B cell (primary cell): ENCODE measurements at regions not wholly inside any gene's neighbourhood (a gene's known extent, or its start where the extent isn't known, plus 50 kb on each side); places are given as distances from the start of the nearest gene placed in this dataset.

Source experiments
- ATAC-seq: fragments of 200-7000 bp; cut with Tn5 transposase; one replicate; pipeline ENCODE4 v1.10.0; 2021; ENCODE audit warnings: low read depth, mild to moderate bottlenecking, moderate number of reproducible peaks, moderate library complexity
- CTCF ChIA-PET: fragments of 350-600 bp; sonication (Branson Sonifier 250); formaldehyde crosslinking; loops from one replicate; lab custom pipeline; 2021; ENCODE audit warnings: antibody characterized with exemption, inconsistent platforms; lab: Charles Lee
- POLR2A ChIA-PET: fragments of 350-600 bp; sonication (Branson Sonifier 250); formaldehyde crosslinking; loops from one replicate; lab custom pipeline; 2021; ENCODE audit warnings: antibody characterized with exemption; lab: Charles Lee
- DNase-seq: peaks from one replicate; pipeline ENCODE4 v3.0.0; 2013
- H2AFZ ChIP-seq: 2 replicates; pipeline ENCODE4 v1.6.1; 2012; ENCODE audit warnings: mild to moderate bottlenecking, low read depth, low read length; ENCODE audit not compliant: insufficient read depth, poor library complexity, severe bottlenecking
- H3K27ac ChIP-seq, 2 donors: 1 replicate in 1 of 2; 2 replicates in 1 of 2; pipeline ENCODE4 v1.5.1; 2012 to 2013; ENCODE audit warnings: low read length in 2 of 2, mild to moderate bottlenecking in 2 of 2, moderate library complexity in 1 of 2
- H3K27me3 ChIP-seq, 4 experiments: fragments of 200-600 bp in 1 of 4; sonication (generic) in 1 of 4; replicated peaks in 1 of 4; 1 replicate in 2 of 4; 2 replicates in 2 of 4; pipeline versions ENCODE4 v1.6.1 to v1.7.0; 2013 to 2016; ENCODE audit warnings: low read length in 3 of 4, mild to moderate bottlenecking in 2 of 4, mixed read lengths in 1 of 4, moderate library complexity in 1 of 4; ENCODE audit not compliant: insufficient read depth in 4 of 4, control insufficient read depth in 3 of 4; ENCODE audit errors: control extremely low read depth in 1 of 4
- H3K36me3 ChIP-seq, 2 experiments: replicated peaks in 1 of 2; 1 replicate in 1 of 2; 2 replicates in 1 of 2; pipeline versions ENCODE4 v1.6.1 to v1.7.1; 2013; ENCODE audit warnings: low read length in 1 of 2; ENCODE audit not compliant: insufficient read depth in 2 of 2, control insufficient read depth in 1 of 2; ENCODE audit errors: control extremely low read depth in 1 of 2, extremely low read depth in 1 of 2
- H3K4me1 ChIP-seq, 2 donors: fragments of 200-600 bp in 1 of 2; sonication (generic) in 1 of 2; 1 replicate in 1 of 2; 2 replicates in 1 of 2; pipeline versions ENCODE4 v1.5.1 to v1.6.1; 2013 to 2017; ENCODE audit warnings: low read length in 2 of 2; ENCODE audit not compliant: control insufficient read depth in 2 of 2, insufficient read depth in 2 of 2
- H3K4me2 ChIP-seq: replicated peaks from 2 replicates; pipeline ENCODE3; 2012; ENCODE audit warnings: mild to moderate bottlenecking, low read depth, low read length; ENCODE audit not compliant: poor library complexity, severe bottlenecking
- H3K4me3 ChIP-seq, 5 experiments: fragments of 200-600 bp in 1 of 5; sonication (generic) in 1 of 5; 1 replicate in 3 of 5; 2 replicates in 2 of 5; pipeline versions ENCODE4 v1.5.1 to v1.7.0; 2011 to 2016; ENCODE audit warnings: low read length in 4 of 5, mild to moderate bottlenecking in 4 of 5, low read depth in 2 of 5, control low read depth in 1 of 5, moderate library complexity in 1 of 5; ENCODE audit not compliant: insufficient read depth in 1 of 5; ENCODE audit errors: control extremely low read depth in 1 of 5, extremely low read depth in 1 of 5
- H3K79me2 ChIP-seq: fragments of 200-600 bp; sonication (generic); one replicate; pipeline ENCODE4 v1.6.0; 2016; ENCODE audit warnings: low read length; ENCODE audit not compliant: control insufficient read depth, insufficient read depth
- H3K9ac ChIP-seq: fragments of 200-600 bp; sonication (generic); 2 replicates; pipeline ENCODE4 v1.6.1; 2017; ENCODE audit warnings: mild to moderate bottlenecking, low read length, moderate library complexity
- H3K9me3 ChIP-seq, 3 donors: one replicate each; pipeline versions ENCODE4 v1.6.1 to v1.7.1; 2013; ENCODE audit warnings: low read length in 2 of 3; ENCODE audit not compliant: control insufficient read depth in 2 of 3, insufficient read depth in 1 of 3; ENCODE audit errors: control extremely low read depth in 1 of 3
- H4K20me1 ChIP-seq: 2 replicates; pipeline ENCODE4 v1.6.0; 2012; ENCODE audit warnings: mild to moderate bottlenecking, low read length; ENCODE audit not compliant: insufficient read depth, control insufficient read depth, poor library complexity, severe bottlenecking
- H3K27ac Mint-ChIP-seq: one replicate; pipeline ENCODE4 v1.8.0; 2021; ENCODE audit warnings: mixed read lengths
- H3K27me3 Mint-ChIP-seq: one replicate; pipeline ENCODE4 v1.8.0; 2021; ENCODE audit warnings: mixed read lengths
- H3K4me1 Mint-ChIP-seq: one replicate; pipeline ENCODE4 v1.8.0; 2021; ENCODE audit warnings: mixed read lengths
- H3K4me3 Mint-ChIP-seq: one replicate; pipeline ENCODE4 v1.8.0; 2021; ENCODE audit warnings: mixed read lengths
- H3K9me3 Mint-ChIP-seq: one replicate; pipeline ENCODE4 v1.8.0; 2022; ENCODE audit warnings: mixed read lengths; ENCODE audit not compliant: insufficient read depth
- EZH2 ChIP-seq: IDR thresholded peaks from 2 replicates; pipeline ENCODE4 v1.6.1; 2012; ENCODE audit warnings: borderline replicate concordance, low read depth, mild to moderate bottlenecking, moderate library complexity, low read length; ENCODE audit not compliant: insufficient read depth, poor library complexity, severe bottlenecking
- WGBS: methylation state at CpG from one replicate; pipeline ENCODE4 v1.1.5; 2013; ENCODE audit warnings: missing lambda C conversion rate; ENCODE audit not compliant: insufficient coverage; 5-methylcytosine and 5-hydroxymethylcytosine counted together
- intact Hi-C: fragments of 100-400 bp; cut with micrococcal nuclease; formaldehyde crosslinking; loops from one replicate; pipeline ENCODE4 v1.10.0; 2022
- TF ChIP-seq, protein P1 (sequence below): fragments of 200-600 bp; IDR thresholded peaks from one replicate; pipeline ENCODE4 v1.8.0; 2022; ENCODE audit warnings: antibody characterized with exemption, mild to moderate bottlenecking

DNA sequence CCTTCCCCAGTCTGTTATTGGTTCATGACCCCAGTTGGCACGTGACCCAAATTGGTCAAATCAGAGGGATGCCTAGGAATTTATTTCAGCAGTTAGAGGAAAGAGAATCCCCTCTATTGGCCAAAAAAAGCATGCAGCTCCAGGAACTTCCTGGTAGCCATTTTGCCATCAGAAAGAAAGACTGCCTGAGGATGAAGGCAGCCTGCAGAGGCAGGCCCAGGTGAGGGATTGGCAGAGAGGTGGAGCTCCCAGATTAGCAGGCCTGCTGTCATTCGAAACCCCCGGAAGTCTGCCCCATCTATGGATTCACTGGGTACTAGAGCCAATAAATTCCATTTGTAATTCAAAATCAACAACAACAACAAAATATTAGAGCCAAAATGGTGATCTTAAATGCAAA lies 207.6 kb downstream of the CWF19L2 start:
- no peak overlapping the region for H3K4me3 ChIP-seq
- H2AFZ ChIP-seq: no peak overlapping the region
- Mint-ChIP-seq H3K27ac (no peak overlapping the region), H3K9me3 (no peaks in the 10 kb centered on the region), H3K4me1 (peaks cover 5% of the 10 kb centered on the region), H3K27me3 (no peaks in the 10 kb centered on the region), H3K4me3 (no peak overlapping the region)
- H3K36me3 ChIP-seq: no peaks in the 10 kb centered on the region
- no peaks in the 10 kb centered on the region for H3K79me2 ChIP-seq
- no peaks in the 10 kb centered on the region for H3K4me1 ChIP-seq
- no peak for TF ChIP-seq EZH2
- ChIA-PET CTCF (no interaction called here), POLR2A (no interaction called here)
- no peaks in the 10 kb centered on the region for H3K9me3 ChIP-seq
- no peak overlapping the region for H3K9ac ChIP-seq
- H3K27me3 ChIP-seq: no peaks in the 10 kb centered on the region
- H4K20me1 ChIP-seq: no peaks in the 10 kb centered on the region
- DNase-seq: no peak
- ATAC-seq: no peak
- no peak overlapping the region for H3K4me2 ChIP-seq
- no peak overlapping the region for H3K27ac ChIP-seq
- intact Hi-C loops: no loop called here
- 100% methylated on average over 1 of the region's 3 CpGs for WGBS

DNA sequence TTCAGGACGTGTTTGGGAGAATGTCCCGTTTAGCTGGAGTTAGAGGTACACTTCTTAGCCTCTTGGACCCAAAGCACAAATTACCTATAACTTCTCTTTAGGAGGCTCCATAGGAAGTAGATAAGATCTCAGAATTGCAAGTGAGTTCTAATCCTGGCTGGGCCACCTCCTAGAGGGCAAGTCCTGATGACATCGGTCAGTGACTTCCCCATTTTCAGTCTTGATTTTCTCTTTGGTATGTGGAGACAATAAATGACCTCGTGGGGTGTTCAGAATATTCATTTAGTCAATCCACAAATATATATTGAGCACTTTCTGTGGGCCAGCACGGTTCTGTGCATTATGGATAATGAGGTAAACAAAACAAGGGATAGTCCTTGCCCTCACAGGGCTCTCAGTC lies 208.6 kb downstream of the CWF19L2 start:
- no peak overlapping the region for H3K9ac ChIP-seq
- Mint-ChIP-seq H3K27me3 (no peaks in the 10 kb centered on the region), H3K4me1 (peaks cover 5% of the 10 kb centered on the region), H3K9me3 (no peaks in the 10 kb centered on the region), H3K27ac (no peak overlapping the region), H3K4me3 (no peak overlapping the region)
- H3K4me3 ChIP-seq: no peak overlapping the region
- no peaks in the 10 kb centered on the region for H3K36me3 ChIP-seq
- DNase-seq: no peak
- no peak overlapping the region for H2AFZ ChIP-seq
- no peaks in the 10 kb centered on the region for H4K20me1 ChIP-seq
- ChIA-PET CTCF (no interaction called here), POLR2A (no interaction called here)
- ATAC-seq: no peak
- no peaks in the 10 kb centered on the region for H3K4me1 ChIP-seq
- intact Hi-C loops: no loop called here
- H3K27me3 ChIP-seq: no peaks in the 10 kb centered on the region
- no peaks in the 10 kb centered on the region for H3K9me3 ChIP-seq
- H3K4me2 ChIP-seq: no peak overlapping the region
- H3K27ac ChIP-seq: no peak overlapping the region
- H3K79me2 ChIP-seq: no peaks in the 10 kb centered on the region
- no peak for TF ChIP-seq EZH2
- TF ChIP-seq, protein P1, sequence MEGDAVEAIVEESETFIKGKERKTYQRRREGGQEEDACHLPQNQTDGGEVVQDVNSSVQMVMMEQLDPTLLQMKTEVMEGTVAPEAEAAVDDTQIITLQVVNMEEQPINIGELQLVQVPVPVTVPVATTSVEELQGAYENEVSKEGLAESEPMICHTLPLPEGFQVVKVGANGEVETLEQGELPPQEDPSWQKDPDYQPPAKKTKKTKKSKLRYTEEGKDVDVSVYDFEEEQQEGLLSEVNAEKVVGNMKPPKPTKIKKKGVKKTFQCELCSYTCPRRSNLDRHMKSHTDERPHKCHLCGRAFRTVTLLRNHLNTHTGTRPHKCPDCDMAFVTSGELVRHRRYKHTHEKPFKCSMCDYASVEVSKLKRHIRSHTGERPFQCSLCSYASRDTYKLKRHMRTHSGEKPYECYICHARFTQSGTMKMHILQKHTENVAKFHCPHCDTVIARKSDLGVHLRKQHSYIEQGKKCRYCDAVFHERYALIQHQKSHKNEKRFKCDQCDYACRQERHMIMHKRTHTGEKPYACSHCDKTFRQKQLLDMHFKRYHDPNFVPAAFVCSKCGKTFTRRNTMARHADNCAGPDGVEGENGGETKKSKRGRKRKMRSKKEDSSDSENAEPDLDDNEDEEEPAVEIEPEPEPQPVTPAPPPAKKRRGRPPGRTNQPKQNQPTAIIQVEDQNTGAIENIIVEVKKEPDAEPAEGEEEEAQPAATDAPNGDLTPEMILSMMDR: no peak
- no CpG with 5 or more reads among the region's 5 CpGs for WGBS
